UCSD-AML1 (cell line): ENCODE measurements at regions not wholly inside any gene's neighbourhood (a gene's known extent, or its start where the extent isn't known, plus 50 kb on each side); places are given as distances from the start of the nearest gene placed in this dataset.

Source experiments
- DNase-seq: peaks from one replicate; lab custom pipeline; 2025; ENCODE audit not compliant: unreplicated experiment; lab: John Stamatoyannopoulos, UW

- no peak for DNase-seq
Observed at GRCh38 chr3:99240700-99241099, 339.2 kb upstream of the DCBLD2 start.

GRCh38 chr3:99236576-99236975 is 335.1 kb upstream of the DCBLD2 start:
- no peak for DNase-seq

- DNase-seq = no peak
Observed at GRCh38 chr3:99232696-99233095, 331.2 kb upstream of the DCBLD2 start.

- no peak for DNase-seq
Observed at GRCh38 chr3:99218468-99218867, 317.0 kb upstream of the DCBLD2 start.

GRCh38 chr3:99212969-99213368 is 311.5 kb upstream of the DCBLD2 start:
- DNase-seq = no peak

GRCh38 chr3:99211309-99211708 is 309.8 kb upstream of the DCBLD2 start:
- DNase-seq = no peak

- DNase-seq = no peak
Observed at GRCh38 chr3:99199021-99199420, 297.5 kb upstream of the DCBLD2 start.

- no peak for DNase-seq
Observed at GRCh38 chr3:99191186-99191585, 289.7 kb upstream of the DCBLD2 start.

GRCh38 chr3:99188936-99189335 is 287.4 kb upstream of the DCBLD2 start:
- DNase-seq = no peak

GRCh38 chr3:99186016-99186415 is 284.5 kb upstream of the DCBLD2 start:
- no peak for DNase-seq

GRCh38 chr3:99176169-99176964 is 274.9 kb upstream of the DCBLD2 start:
- no peak for DNase-seq

- DNase-seq = no peak
Observed at GRCh38 chr3:99175276-99175812, 273.8 kb upstream of the DCBLD2 start.

GRCh38 chr3:99172736-99173657 is 271.5 kb upstream of the DCBLD2 start:
- peak; percentile 17 for DNase-seq

- no peak for DNase-seq
Observed at GRCh38 chr3:99171800-99172199, 270.3 kb upstream of the DCBLD2 start.

- no peak for DNase-seq
Observed at GRCh38 chr3:99170867-99171517, 269.5 kb upstream of the DCBLD2 start.

- no peak for DNase-seq
Observed at GRCh38 chr3:99167071-99167470, 265.6 kb upstream of the DCBLD2 start.

- no peak for DNase-seq
Observed at GRCh38 chr3:99163314-99163713, 261.8 kb upstream of the DCBLD2 start.

GRCh38 chr3:99159220-99159762 is 257.8 kb upstream of the DCBLD2 start:
- no peak for DNase-seq

- DNase-seq = no peak
Observed at GRCh38 chr3:99145031-99145430, 243.5 kb upstream of the DCBLD2 start.

GRCh38 chr3:99143493-99143892 is 242.0 kb upstream of the DCBLD2 start:
- DNase-seq = no peak

GRCh38 chr3:99134986-99135385 is 233.5 kb upstream of the DCBLD2 start:
- DNase-seq = no peak
